ENCODE measurements at regions not wholly inside any gene's neighbourhood (a gene's known extent, or its start where the extent isn't known, plus 50 kb on each side); places are given as distances from the start of the nearest gene placed in this dataset.

DNA sequence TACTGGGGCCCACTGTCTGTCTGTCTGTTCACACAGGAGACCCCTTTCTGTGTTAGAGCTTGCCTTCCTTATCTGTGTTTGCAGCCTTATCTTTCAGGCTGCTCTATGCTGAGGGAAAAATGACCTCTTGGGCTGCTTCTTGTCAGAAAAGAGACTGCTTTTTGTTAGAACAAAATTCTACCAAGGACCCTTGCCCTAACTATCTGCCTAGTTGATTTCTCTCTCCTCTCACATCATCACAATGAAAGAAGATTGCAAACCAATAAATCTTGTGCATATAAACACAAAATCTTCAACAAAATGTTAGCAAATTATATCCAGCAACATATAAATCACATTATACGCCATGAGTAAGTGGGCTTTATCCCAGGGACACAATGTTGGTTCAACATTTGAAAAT is 1117.7 kb downstream of the CDH11 start:
- TF ChIP-seq, protein P1, sequence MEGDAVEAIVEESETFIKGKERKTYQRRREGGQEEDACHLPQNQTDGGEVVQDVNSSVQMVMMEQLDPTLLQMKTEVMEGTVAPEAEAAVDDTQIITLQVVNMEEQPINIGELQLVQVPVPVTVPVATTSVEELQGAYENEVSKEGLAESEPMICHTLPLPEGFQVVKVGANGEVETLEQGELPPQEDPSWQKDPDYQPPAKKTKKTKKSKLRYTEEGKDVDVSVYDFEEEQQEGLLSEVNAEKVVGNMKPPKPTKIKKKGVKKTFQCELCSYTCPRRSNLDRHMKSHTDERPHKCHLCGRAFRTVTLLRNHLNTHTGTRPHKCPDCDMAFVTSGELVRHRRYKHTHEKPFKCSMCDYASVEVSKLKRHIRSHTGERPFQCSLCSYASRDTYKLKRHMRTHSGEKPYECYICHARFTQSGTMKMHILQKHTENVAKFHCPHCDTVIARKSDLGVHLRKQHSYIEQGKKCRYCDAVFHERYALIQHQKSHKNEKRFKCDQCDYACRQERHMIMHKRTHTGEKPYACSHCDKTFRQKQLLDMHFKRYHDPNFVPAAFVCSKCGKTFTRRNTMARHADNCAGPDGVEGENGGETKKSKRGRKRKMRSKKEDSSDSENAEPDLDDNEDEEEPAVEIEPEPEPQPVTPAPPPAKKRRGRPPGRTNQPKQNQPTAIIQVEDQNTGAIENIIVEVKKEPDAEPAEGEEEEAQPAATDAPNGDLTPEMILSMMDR (IDR thresholded peaks at IDR 0.05; ENCODE audit: insufficient read depth, low read length), result no peak
- TF ChIP-seq POLR2AphosphoS5 (IDR thresholded peaks at IDR 0.05; ENCODE audit: low read depth), result no peak
- TF ChIP-seq, protein P2, sequence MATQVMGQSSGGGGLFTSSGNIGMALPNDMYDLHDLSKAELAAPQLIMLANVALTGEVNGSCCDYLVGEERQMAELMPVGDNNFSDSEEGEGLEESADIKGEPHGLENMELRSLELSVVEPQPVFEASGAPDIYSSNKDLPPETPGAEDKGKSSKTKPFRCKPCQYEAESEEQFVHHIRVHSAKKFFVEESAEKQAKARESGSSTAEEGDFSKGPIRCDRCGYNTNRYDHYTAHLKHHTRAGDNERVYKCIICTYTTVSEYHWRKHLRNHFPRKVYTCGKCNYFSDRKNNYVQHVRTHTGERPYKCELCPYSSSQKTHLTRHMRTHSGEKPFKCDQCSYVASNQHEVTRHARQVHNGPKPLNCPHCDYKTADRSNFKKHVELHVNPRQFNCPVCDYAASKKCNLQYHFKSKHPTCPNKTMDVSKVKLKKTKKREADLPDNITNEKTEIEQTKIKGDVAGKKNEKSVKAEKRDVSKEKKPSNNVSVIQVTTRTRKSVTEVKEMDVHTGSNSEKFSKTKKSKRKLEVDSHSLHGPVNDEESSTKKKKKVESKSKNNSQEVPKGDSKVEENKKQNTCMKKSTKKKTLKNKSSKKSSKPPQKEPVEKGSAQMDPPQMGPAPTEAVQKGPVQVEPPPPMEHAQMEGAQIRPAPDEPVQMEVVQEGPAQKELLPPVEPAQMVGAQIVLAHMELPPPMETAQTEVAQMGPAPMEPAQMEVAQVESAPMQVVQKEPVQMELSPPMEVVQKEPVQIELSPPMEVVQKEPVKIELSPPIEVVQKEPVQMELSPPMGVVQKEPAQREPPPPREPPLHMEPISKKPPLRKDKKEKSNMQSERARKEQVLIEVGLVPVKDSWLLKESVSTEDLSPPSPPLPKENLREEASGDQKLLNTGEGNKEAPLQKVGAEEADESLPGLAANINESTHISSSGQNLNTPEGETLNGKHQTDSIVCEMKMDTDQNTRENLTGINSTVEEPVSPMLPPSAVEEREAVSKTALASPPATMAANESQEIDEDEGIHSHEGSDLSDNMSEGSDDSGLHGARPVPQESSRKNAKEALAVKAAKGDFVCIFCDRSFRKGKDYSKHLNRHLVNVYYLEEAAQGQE (IDR thresholded peaks at IDR 0.05; ENCODE audit: insufficient replicate concordance, low read depth), result no peak

Measured in HL-60 (cell line).